H1 (cell line): ENCODE measurements at regions not wholly inside any gene's neighbourhood (a gene's known extent, or its start where the extent isn't known, plus 50 kb on each side); places are given as distances from the start of the nearest gene placed in this dataset.

ENCODE experiments used
- CTCF ChIA-PET: fragments of 300-600 bp; sonication (Branson Sonifier 250); formaldehyde crosslinking; loops from one replicate; lab custom pipeline; 2021; ENCODE audit not compliant: partially characterized antibody; lab: Charles Lee
- POLR2A ChIA-PET: fragments of 300-600 bp; sonication (Branson Sonifier 250); formaldehyde crosslinking; loops from one replicate; lab custom pipeline; 2021; ENCODE audit warnings: inconsistent platforms; ENCODE audit not compliant: partially characterized antibody; lab: Charles Lee
- DNase-seq, 2 experiments: peaks; one replicate each; pipeline versions ENCODE4 v3.0.0 to v3.0.0-alpha.2; 2010 to 2022; ENCODE audit warnings: low spot score in 2 of 2, low read depth in 1 of 2, mixed read lengths in 1 of 2
- FAIRE-seq: peaks from 2 replicates; lab custom pipeline; 2011; peaks lifted over from hg19 to GRCh38; lab: Jason Lieb, UNC
- H2AFZ ChIP-seq: 2 replicates; pipeline ENCODE4 v1.8.1; 2012; ENCODE audit warnings: low read length, inconsistent platforms
- H2AK5ac ChIP-seq: 2 replicates; pipeline ENCODE4 v1.6.1; 2013; ENCODE audit warnings: low read depth, low read length
- H2BK120ac ChIP-seq: replicated peaks from 2 replicates; pipeline ENCODE3; 2013; ENCODE audit warnings: low read depth, low read length, inconsistent platforms
- H2BK12ac ChIP-seq: 2 replicates; pipeline ENCODE4 v1.6.1; 2013; ENCODE audit warnings: low read depth, low read length
- H2BK15ac ChIP-seq: 2 replicates; pipeline ENCODE4 v1.6.1; 2013; ENCODE audit warnings: low read length
- H2BK20ac ChIP-seq: 2 replicates; pipeline ENCODE4 v1.6.1; 2013; ENCODE audit warnings: low read length
- H2BK5ac ChIP-seq: 2 replicates; pipeline ENCODE4 v1.6.1; 2013; ENCODE audit warnings: low read depth, low read length
- H3K14ac ChIP-seq: 2 replicates; pipeline ENCODE4 v1.6.1; 2013; ENCODE audit warnings: inconsistent platforms; ENCODE audit not compliant: insufficient read length
- H3K18ac ChIP-seq: 2 replicates; pipeline ENCODE4 v1.6.1; 2013; ENCODE audit warnings: low read length; ENCODE audit errors: extremely low read depth
- H3K23ac ChIP-seq: 2 replicates; pipeline ENCODE4 v1.6.1; 2013; ENCODE audit warnings: inconsistent platforms; ENCODE audit not compliant: insufficient read length
- H3K23me2 ChIP-seq: 2 replicates; pipeline ENCODE4 v1.6.1; 2013; ENCODE audit warnings: low read depth, low read length
- H3K27ac ChIP-seq: 2 replicates; pipeline ENCODE4 v1.6.1; 2011; ENCODE audit warnings: low read depth, low read length, inconsistent platforms
- H3K27me3 ChIP-seq, 4 experiments: replicated peaks in 1 of 4; 1 replicate in 1 of 4; 2 replicates in 3 of 4; pipeline versions ENCODE4 v1.6.1 to v1.8.1; 2011 to 2013; ENCODE audit warnings: low read length in 3 of 4, mild to moderate bottlenecking in 3 of 4, inconsistent platforms in 2 of 4, mixed read lengths in 2 of 4, moderate library complexity in 1 of 4; ENCODE audit not compliant: control insufficient read depth in 3 of 4, insufficient read depth in 3 of 4; ENCODE audit errors: extremely low read depth in 1 of 4
- H3K36me3 ChIP-seq, 4 experiments: 2 replicates each; pipeline versions ENCODE4 v1.6.1 to v1.8.1; 2011 to 2013; ENCODE audit warnings: mild to moderate bottlenecking in 4 of 4, low read length in 3 of 4, moderate library complexity in 2 of 4, control low read depth in 1 of 4, inconsistent platforms in 1 of 4; ENCODE audit not compliant: insufficient read depth in 4 of 4, control insufficient read depth in 2 of 4
- H3K4ac ChIP-seq: replicated peaks from 2 replicates; pipeline ENCODE3; 2013; ENCODE audit warnings: low read length, low read depth, mixed read lengths, inconsistent platforms; ENCODE audit not compliant: insufficient read length
- H3K4me1 ChIP-seq, 4 experiments: replicated peaks in 1 of 4; 1 replicate in 1 of 4; 2 replicates in 3 of 4; pipeline versions ENCODE4 v1.6.1 to v1.8.1; 2011 to 2013; ENCODE audit warnings: low read length in 3 of 4, inconsistent platforms in 2 of 4, mixed read lengths in 1 of 4; ENCODE audit not compliant: insufficient read depth in 4 of 4, control insufficient read depth in 3 of 4
- H3K4me2 ChIP-seq, 2 experiments: 2 replicates each; pipeline versions ENCODE4 v1.6.1 to v1.8.1; 2011 to 2013; ENCODE audit warnings: low read depth in 2 of 2, low read length in 2 of 2, control low read depth in 1 of 2, inconsistent platforms in 1 of 2, mild to moderate bottlenecking in 1 of 2; ENCODE audit not compliant: insufficient read depth in 1 of 2
- H3K4me3 ChIP-seq, 4 experiments: fragments of 200-600, 300-600 bp in 1 of 4; sonication (generic), shearing (Covaris generic), sonication (Bioruptor Twin) in 1 of 4; 2 replicates each; pipeline versions ENCODE4 v1.5.1 to v1.8.1; 2011 to 2016; ENCODE audit warnings: low read length in 4 of 4, low read depth in 3 of 4, control low read depth in 2 of 4, inconsistent platforms in 2 of 4, mild to moderate bottlenecking in 2 of 4, mixed read lengths in 1 of 4, moderate library complexity in 1 of 4; ENCODE audit not compliant: insufficient read depth in 2 of 4; ENCODE audit errors: extremely low read depth in 1 of 4
- H3K56ac ChIP-seq: replicated peaks from 2 replicates; pipeline ENCODE3; 2013; ENCODE audit warnings: low read depth, mild to moderate bottlenecking, mixed read lengths, low read length, inconsistent platforms; ENCODE audit not compliant: insufficient read length
- H3K79me1 ChIP-seq: 2 replicates; pipeline ENCODE4 v1.6.1; 2013; ENCODE audit warnings: low read depth, low read length, control low read depth
- H3K79me2 ChIP-seq, 2 experiments: 2 replicates each; pipeline versions ENCODE4 v1.6.1 to v1.8.1; 2012 to 2013; ENCODE audit warnings: low read length in 2 of 2, mild to moderate bottlenecking in 2 of 2, inconsistent platforms in 1 of 2; ENCODE audit not compliant: insufficient read depth in 2 of 2, control insufficient read depth in 1 of 2
- H3K9ac ChIP-seq, 4 experiments: replicated peaks in 1 of 4; 1 replicate in 1 of 4; 2 replicates in 3 of 4; pipeline versions ENCODE4 v1.6.1 to v1.8.1; 2011 to 2013; ENCODE audit warnings: low read depth in 3 of 4, low read length in 3 of 4, control low read depth in 2 of 4, mild to moderate bottlenecking in 2 of 4, moderate library complexity in 2 of 4, inconsistent platforms in 1 of 4; ENCODE audit errors: extremely low read depth in 1 of 4
- H3K9me3 ChIP-seq, 2 experiments: 2 replicates each; pipeline versions ENCODE4 v1.6.1 to v1.8.1; 2012 to 2013; ENCODE audit warnings: mild to moderate bottlenecking in 2 of 2, moderate library complexity in 2 of 2, control low read depth in 1 of 2, inconsistent platforms in 1 of 2, low read depth in 1 of 2, low read length in 1 of 2, mixed read lengths in 1 of 2; ENCODE audit not compliant: insufficient read depth in 2 of 2
- H4K20me1 ChIP-seq, 2 experiments: replicated peaks in 1 of 2; 2 replicates each; pipeline versions ENCODE3 to v1.8.1; 2011 to 2013; ENCODE audit warnings: inconsistent platforms in 2 of 2, low read length in 2 of 2, mild to moderate bottlenecking in 1 of 2; ENCODE audit not compliant: insufficient read depth in 2 of 2, control insufficient read depth in 1 of 2
- H4K5ac ChIP-seq: 2 replicates; pipeline ENCODE4 v1.6.1; 2013; ENCODE audit warnings: low read length, low read depth, mixed read lengths, inconsistent platforms; ENCODE audit not compliant: insufficient read length
- H4K8ac ChIP-seq: 2 replicates; pipeline ENCODE4 v1.8.0; 2013; ENCODE audit warnings: mild to moderate bottlenecking, moderate library complexity, low read length, inconsistent platforms; ENCODE audit not compliant: insufficient read depth; ENCODE audit errors: extremely low read depth
- H4K91ac ChIP-seq: replicated peaks from 2 replicates; pipeline ENCODE3; 2013; ENCODE audit warnings: low read length, mixed read lengths, inconsistent platforms; ENCODE audit not compliant: insufficient read length
- ATF2 ChIP-seq: IDR thresholded peaks from 2 replicates; pipeline ENCODE4 v1.6.1; 2012; ENCODE audit warnings: low read length, inconsistent platforms
- BCL11A ChIP-seq, 2 experiments: IDR thresholded peaks; one replicate each; pipeline ENCODE4 v1.6.1; 2011; ENCODE audit warnings: low read depth in 2 of 2, low read length in 2 of 2, mild to moderate bottlenecking in 2 of 2
- CBX8 ChIP-seq: fragments of 300-800, 300-1000 bp; sonication (generic); IDR thresholded peaks from 2 replicates; pipeline ENCODE4 v1.7.1; 2016; ENCODE audit warnings: low read depth, low read length, borderline replicate concordance
- CEBPB ChIP-seq: IDR thresholded peaks from 2 replicates; pipeline ENCODE4 v1.6.1; 2012; ENCODE audit warnings: low read depth, low read length
- HDAC6 ChIP-seq: IDR thresholded peaks from one replicate; pipeline ENCODE4 v1.7.1; 2012; ENCODE audit warnings: low read depth, mild to moderate bottlenecking, inconsistent platforms, low read length, moderate library complexity
- POLR2A ChIP-seq, 2 experiments: IDR thresholded peaks; 1 replicate in 1 of 2; 2 replicates in 1 of 2; pipeline ENCODE4 v1.6.1; 2011; ENCODE audit warnings: low read depth in 2 of 2, low read length in 2 of 2, mild to moderate bottlenecking in 2 of 2; ENCODE audit errors: control extremely low read depth in 1 of 2
- POU5F1 ChIP-seq: IDR thresholded peaks from 2 replicates; pipeline ENCODE4 v1.6.1; 2011; ENCODE audit warnings: low read depth, mild to moderate bottlenecking, low read length, moderate library complexity
- SP2 ChIP-seq: IDR thresholded peaks from 2 replicates; pipeline ENCODE4 v1.6.1; 2012; ENCODE audit warnings: mild to moderate bottlenecking, low read length, inconsistent platforms
- SP4 ChIP-seq: IDR thresholded peaks from 2 replicates; pipeline ENCODE4 v1.6.1; 2012; ENCODE audit warnings: low read length, inconsistent platforms
- SUZ12 ChIP-seq: fragments of 200-600 bp; sonication (generic); IDR thresholded peaks from 2 replicates; pipeline ENCODE4 v1.6.1; 2012; ENCODE audit warnings: mild to moderate bottlenecking, inconsistent platforms, low read length, moderate library complexity, mixed read lengths
- TAF7 ChIP-seq: optimal IDR thresholded peaks from 2 replicates; pipeline ENCODE3; 2011; ENCODE audit warnings: low read depth, mild to moderate bottlenecking, inconsistent platforms, low read length, moderate library complexity, borderline replicate concordance
- WGBS, 2 experiments: shearing (Covaris generic) in 1 of 2; methylation state at CpG; one replicate each; pipeline versions ENCODE4 v1.1.6 to v1.1.7; 2013 to 2015; ENCODE audit warnings: low lambda C conversion rate in 2 of 2, mixed read lengths in 2 of 2, inconsistent platforms in 1 of 2, low coverage in 1 of 2, missing lambda C conversion rate in 1 of 2; ENCODE audit not compliant: insufficient replicate concordance in 2 of 2, insufficient coverage in 1 of 2, insufficient read length in 1 of 2; ENCODE audit errors: extremely low coverage in 1 of 2, missing lambda C conversion rate in 1 of 2; 5-methylcytosine and 5-hydroxymethylcytosine counted together

- H4K20me1 ChIP-seq: no peaks in the 10 kb centered on the region
- H3K79me1 ChIP-seq: no peaks in the 10 kb centered on the region
- H2BK12ac ChIP-seq: no peak overlapping the region
- no peak overlapping the region for H4K91ac ChIP-seq
- CTCF ChIA-PET: no interaction called here
- no peak overlapping the region for H3K4ac ChIP-seq
- H3K56ac ChIP-seq: no peak overlapping the region
- H4K8ac ChIP-seq: no peak overlapping the region
- H3K79me2 ChIP-seq: no peaks in the 10 kb centered on the region
- no peak overlapping the region for H3K4me3 ChIP-seq
- no peak for TF ChIP-seq POU5F1
- no peak for TF ChIP-seq SP4
- TF ChIP-seq CEBPB: no peak
- no peak for TF ChIP-seq SUZ12
- no peak for TF ChIP-seq ATF2
- no peak for TF ChIP-seq HDAC6
- no peak for TF ChIP-seq CBX8
- no peak for TF ChIP-seq SP2
- no peak for TF ChIP-seq TAF7
- no peak for TF ChIP-seq POLR2A (IDR thresholded peaks at IDR 0.05; ENCODE audit: control extremely low read depth in 1 of 2, low read depth in 2 of 2, low read length in 2 of 2)
- TF ChIP-seq BCL11A (IDR thresholded peaks at IDR 0.05; ENCODE audit: low read depth in 2 of 2, low read length in 2 of 2): no peak
- TF ChIP-seq, all 59 proteins: peak for 0
- DNase-seq: no peak
- no peak overlapping the region for H2BK120ac ChIP-seq
- no peak overlapping the region for H2AFZ ChIP-seq
- no peak overlapping the region for H3K18ac ChIP-seq
- H3K9ac ChIP-seq: no peak overlapping the region
- no peak overlapping the region for H3K4me2 ChIP-seq
- H3K23ac ChIP-seq: no peak overlapping the region
- H3K4me1 ChIP-seq: no peaks in the 10 kb centered on the region
- no peak overlapping the region for H2AK5ac ChIP-seq
- H3K36me3 ChIP-seq: no peaks in the 10 kb centered on the region
- FAIRE-seq: no peak
- POLR2A ChIA-PET: no interaction called here
- H3K9me3 ChIP-seq: no peaks in the 10 kb centered on the region
- WGBS, 2 experiments: 96% methylated on average over 1 of the region's 1 CpG; no CpG with 5 or more reads in 1 of the 2 experiments
- H3K14ac ChIP-seq: no peak overlapping the region
- no peaks in the 10 kb centered on the region for H3K27me3 ChIP-seq
- no peak overlapping the region for H2BK15ac ChIP-seq
- no peak overlapping the region for H2BK5ac ChIP-seq
- H2BK20ac ChIP-seq: no peak overlapping the region
- no peak overlapping the region for H4K5ac ChIP-seq
- no peak overlapping the region for H3K27ac ChIP-seq
- H3K23me2 ChIP-seq: no peaks in the 10 kb centered on the region
Measured at GRCh38 chr18:55041366-55041765, 82.1 kb upstream of the CCDC68 start.
